HG03095 (cell line): ENCODE measurements at regions not wholly inside any gene's neighbourhood (a gene's known extent, or its start where the extent isn't known, plus 50 kb on each side); places are given as distances from the start of the nearest gene placed in this dataset.

Experiments used
- ATAC-seq: cut with Tn5 transposase; IDR thresholded peaks from one replicate; pipeline ENCODE4 v1.9.1; 2021; ENCODE audit warnings: moderate library complexity; ENCODE audit not compliant: unreplicated experiment

- ATAC-seq: no peak
Observed at GRCh38 chr2:60067006-60067405, 486.4 kb downstream of the BCL11A start.

DNA sequence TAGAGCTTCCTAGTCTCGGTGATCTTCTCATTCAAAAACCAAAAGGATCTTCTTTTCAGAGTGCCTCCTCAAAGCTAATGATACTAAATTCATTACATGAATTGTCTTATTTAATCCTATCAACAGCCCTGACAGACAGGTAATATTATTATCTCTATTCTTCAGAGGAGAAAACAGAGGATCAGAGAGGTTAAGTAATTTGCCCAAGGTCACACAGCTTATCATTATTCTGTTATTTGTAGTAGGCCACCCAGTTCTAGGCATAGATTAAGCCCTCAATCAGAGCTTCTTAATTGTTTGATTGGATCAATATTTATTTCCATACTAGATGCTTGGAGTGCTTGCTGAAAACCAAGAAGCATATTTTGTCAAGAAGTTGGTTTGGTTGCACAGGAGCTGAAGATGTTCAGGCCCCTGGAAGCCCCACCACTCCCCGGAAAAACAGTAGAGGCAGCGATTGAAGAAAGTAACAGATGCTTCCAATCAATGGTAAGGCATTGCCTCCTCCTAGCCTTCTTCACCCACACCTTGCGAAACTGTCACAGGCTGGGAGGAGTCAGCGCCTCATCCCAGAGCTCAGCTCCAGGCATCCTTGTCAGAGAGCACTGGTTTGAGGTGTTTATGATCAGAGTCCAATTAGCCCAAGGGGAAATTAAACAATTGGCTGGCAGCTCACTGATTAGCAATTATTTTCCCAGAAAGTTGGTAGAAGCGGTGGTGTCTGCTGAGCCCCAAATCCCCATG, 487.2 kb downstream of the BCL11A start:
- no peak for ATAC-seq

DNA sequence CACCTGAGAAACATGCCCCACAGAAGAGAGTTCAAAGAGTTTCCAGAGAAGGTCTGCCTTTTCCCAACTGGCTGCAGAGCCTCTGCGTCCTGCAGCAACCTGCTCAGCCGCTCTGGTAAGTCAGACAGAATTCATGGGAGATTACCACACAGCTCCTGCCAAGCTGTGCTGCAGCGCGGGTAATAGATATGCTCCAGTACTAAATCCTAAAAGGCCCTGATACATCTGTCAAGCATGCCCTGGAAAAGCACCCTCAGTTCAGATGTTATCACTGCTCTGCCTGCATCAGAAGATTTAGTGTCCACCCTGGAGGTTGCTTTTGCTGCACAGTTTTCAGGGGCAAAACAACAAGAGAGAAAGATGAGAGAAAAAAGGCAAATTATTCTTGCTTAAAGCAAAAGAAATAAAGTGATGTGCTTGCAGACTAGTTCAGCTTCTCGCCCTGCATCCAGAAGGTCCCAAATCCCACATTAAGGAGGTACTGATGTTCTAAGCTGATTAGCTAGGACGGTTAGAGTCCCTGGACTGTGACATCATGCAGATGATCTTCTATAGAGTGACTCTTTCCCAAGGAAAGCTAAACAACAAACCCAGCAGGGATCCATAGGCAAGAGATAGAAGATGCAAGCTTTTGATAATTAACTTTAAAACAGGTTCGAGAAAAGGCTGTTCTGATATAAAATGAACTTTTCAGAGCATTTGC, 488.6 kb downstream of the BCL11A start:
- ATAC-seq: no peak

- ATAC-seq: no peak
Observed at GRCh38 chr2:60058781-60059180, 494.7 kb downstream of the BCL11A start.

GRCh38 chr2:60054571-60055340, 498.7 kb downstream of the BCL11A start:
- ATAC-seq: no peak

GRCh38 chr2:60053791-60054190, 499.7 kb downstream of the BCL11A start:
- no peak for ATAC-seq

- no peak for ATAC-seq
Observed at GRCh38 chr2:60052601-60053000, 500.9 kb downstream of the BCL11A start.

- ATAC-seq: no peak
Observed at GRCh38 chr2:60051991-60052390, 501.5 kb downstream of the BCL11A start.

DNA sequence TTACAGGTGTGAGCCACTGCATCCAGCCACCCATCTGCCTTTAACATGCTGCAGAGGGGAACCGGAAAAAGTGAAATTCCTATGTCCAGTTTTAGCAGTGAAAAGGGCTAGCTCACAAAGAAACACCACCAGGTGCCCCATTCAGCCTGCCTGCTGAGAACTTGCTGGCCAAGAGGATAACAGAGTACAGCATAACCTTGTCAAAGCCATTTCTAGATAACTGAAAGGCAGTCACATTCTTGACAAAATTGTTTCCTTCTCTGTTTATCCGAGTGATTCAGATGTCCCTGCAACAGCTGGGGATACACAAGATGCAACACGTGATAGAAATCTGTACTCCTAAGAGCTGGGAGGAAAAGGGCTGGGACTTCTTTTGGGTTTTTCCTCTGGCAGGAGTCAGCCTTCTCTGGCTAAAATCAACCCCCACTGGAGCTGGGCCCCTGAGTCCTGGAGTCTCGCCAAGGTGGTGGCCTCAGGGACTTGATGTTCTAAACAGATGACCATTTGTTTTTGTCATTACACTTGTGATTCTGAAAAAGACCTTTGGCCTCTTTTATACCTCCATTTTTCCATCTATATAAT, 505.4 kb downstream of the BCL11A start:
- ATAC-seq: no peak

DNA sequence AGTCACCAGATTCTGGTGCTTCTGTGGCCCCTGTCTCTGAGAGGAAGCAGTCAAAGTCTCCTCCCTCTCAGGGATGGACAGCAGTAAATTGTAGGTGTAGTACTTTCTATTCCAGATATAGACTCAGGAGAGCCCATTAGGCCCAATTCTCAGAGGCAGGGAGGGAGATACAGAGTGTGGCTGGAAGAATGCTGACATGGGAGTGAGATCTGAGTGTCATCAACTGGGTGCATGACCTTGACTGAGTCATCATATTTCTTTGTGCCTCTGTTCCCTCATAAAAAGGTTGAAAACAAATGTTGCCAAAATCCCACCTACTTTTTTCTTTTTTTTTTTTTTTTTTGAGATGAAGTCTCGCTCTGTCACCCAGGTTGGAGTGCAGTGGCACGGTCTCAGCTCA, 506.1 kb downstream of the BCL11A start:
- no peak for ATAC-seq

- ATAC-seq: no peak
Observed at GRCh38 chr2:60046529-60046928, 506.9 kb downstream of the BCL11A start.

DNA sequence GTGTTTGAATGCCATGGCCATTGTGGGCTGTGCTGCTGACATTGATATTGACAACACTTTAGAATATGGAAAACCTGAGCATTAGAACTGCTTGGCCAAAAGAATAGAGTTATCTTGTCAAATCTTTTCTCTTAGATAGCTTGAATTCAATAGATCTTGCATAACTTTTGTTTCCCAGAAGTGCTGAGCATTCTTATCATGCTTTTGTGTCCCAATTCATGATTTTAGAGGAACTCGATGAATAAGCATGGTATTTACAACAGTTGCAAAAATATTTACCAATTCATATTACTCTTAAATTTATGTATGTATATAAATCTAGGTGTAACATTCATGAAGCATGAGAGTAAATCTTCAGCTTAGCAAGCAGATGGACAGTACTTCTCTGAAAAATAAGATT, 508.0 kb downstream of the BCL11A start:
- no peak for ATAC-seq

DNA sequence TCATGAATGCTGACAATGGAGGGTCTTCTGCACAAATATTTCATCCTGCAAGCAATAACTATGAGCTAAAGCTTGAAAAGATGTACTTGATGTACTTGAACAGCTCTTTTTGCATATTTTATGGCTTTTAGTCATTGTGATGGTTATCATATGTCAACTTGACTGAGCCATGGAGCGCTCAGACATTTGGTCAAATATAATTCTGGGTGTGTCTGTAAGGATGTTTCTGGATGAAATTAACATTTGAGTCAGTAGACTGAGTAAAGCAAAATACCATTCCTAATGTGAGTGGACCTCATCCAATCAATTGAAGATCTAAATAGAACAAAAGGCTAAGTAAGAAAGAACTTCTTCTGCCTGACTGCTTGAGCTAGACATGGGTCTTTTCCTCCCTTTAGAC, 509.0 kb downstream of the BCL11A start:
- no peak for ATAC-seq

- ATAC-seq: no peak
Observed at GRCh38 chr2:60042023-60042422, 511.4 kb downstream of the BCL11A start.

DNA sequence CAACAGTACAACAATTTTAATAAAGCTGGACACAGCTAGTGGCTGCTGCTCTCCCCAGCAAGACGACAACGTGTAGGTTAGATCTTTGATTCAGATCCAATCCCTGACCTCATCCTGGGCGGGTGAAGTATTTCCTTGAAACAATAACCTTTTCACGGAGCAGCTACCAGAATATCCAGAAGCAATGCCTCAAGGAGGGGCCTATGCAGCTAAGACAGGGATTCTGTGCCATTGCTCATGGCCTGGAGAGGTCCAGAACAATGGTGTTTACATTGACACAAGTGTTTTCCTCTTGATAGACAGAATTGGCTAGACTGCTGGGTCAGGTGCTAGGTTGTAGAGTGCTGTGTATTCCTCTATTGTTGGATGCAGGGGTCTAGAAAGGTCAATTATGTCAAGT, 520.1 kb downstream of the BCL11A start:
- no peak for ATAC-seq

DNA sequence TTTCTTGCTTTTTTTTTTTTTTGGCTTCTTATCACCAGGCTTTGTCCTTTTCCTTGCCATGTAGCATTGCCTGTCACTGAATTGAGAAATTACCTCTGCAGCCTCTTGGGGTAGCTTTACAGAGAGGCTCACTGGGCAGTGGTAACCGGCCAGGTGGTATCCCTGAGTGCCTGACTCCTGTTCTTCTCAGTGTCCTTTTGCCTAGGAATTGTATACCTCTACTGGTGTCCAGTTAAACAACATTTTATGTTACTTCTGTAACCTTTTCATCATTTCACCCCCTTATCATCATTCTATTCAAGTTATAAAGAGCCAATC, 523.9 kb downstream of the BCL11A start:
- ATAC-seq: no peak

GRCh38 chr2:60028849-60029565, 524.4 kb downstream of the BCL11A start:
- no peak for ATAC-seq

DNA sequence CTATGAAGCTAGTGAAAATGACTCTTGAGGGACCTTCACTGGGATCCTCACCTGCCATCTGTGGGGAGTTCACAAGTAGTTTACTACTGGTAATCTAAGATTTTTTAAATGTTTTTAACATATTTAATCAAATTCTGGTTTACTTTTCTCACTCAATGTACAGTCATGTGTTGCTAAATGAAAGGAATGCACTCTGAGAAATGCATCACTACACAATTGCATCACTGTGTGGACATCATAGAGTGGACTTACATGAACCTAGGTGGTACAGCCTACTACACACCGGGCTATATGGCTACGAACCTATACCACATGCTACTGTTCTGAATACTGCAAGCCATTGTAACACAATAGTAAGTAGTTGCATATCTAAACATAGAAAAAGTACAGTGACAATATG, 528.0 kb downstream of the BCL11A start:
- ATAC-seq: no peak

- no peak for ATAC-seq
Observed at GRCh38 chr2:60023256-60023985, 530.0 kb downstream of the BCL11A start.

GRCh38 chr2:60007671-60008070, 545.8 kb downstream of the BCL11A start:
- no peak for ATAC-seq
